Keratinocyte (primary cell): ENCODE measurements at regions not wholly inside any gene's neighbourhood (a gene's known extent, or its start where the extent isn't known, plus 50 kb on each side); places are given as distances from the start of the nearest gene placed in this dataset.
"Not testable (repeated sequence)": the region's sequence is repeated elsewhere in the genome, so short reads cannot be mapped to it uniquely, and the experiment has no call there.

Source experiments
- DNase-seq: peaks from one replicate; pipeline ENCODE4 v3.0.0-alpha.2; 2011; ENCODE audit warnings: low read depth, missing footprints, low spot score
- FAIRE-seq: peaks from 2 replicates; lab custom pipeline; 2011; peaks lifted over from hg19 to GRCh38; lab: Jason Lieb, UNC
- H2AFZ ChIP-seq: 2 replicates; pipeline ENCODE4 v1.6.0; 2012; ENCODE audit warnings: low read length, control low read depth, inconsistent platforms; ENCODE audit not compliant: control insufficient read depth
- H3K27ac ChIP-seq: 2 replicates; pipeline ENCODE4 v1.5.1; 2011; ENCODE audit warnings: low read length; ENCODE audit not compliant: control insufficient read depth, insufficient read depth
- H3K27me3 ChIP-seq: 3 replicates; pipeline ENCODE4 v1.6.0; 2011; ENCODE audit warnings: low read length; ENCODE audit not compliant: control insufficient read depth, insufficient read depth; ENCODE audit errors: extremely low read depth
- H3K36me3 ChIP-seq, 2 experiments: 2 replicates in 1 of 2; 3 replicates in 1 of 2; pipeline ENCODE4 v1.5.1; 2011; ENCODE audit warnings: low read length in 2 of 2, mild to moderate bottlenecking in 1 of 2; ENCODE audit not compliant: control insufficient read depth in 2 of 2, insufficient read depth in 2 of 2; ENCODE audit errors: extremely low read depth in 1 of 2
- H3K4me1 ChIP-seq: 3 replicates; pipeline ENCODE4 v1.5.1; 2011; ENCODE audit warnings: low read length; ENCODE audit not compliant: control insufficient read depth, insufficient read depth; ENCODE audit errors: extremely low read depth
- H3K4me2 ChIP-seq: 3 replicates; pipeline ENCODE4 v1.6.0; 2011; ENCODE audit warnings: low read depth, low read length; ENCODE audit not compliant: control insufficient read depth, insufficient read depth; ENCODE audit errors: extremely low read depth
- H3K4me3 ChIP-seq, 3 experiments: fragments of 200-600 bp in 1 of 3; sonication (generic) in 1 of 3; 2 replicates in 2 of 3; 3 replicates in 1 of 3; pipeline ENCODE4 v1.5.1; 2011 to 2016; ENCODE audit warnings: low read length in 3 of 3, mild to moderate bottlenecking in 3 of 3, control low read depth in 2 of 3, inconsistent platforms in 1 of 3, low read depth in 1 of 3, mixed read lengths in 1 of 3, mixed run types in 1 of 3, moderate library complexity in 1 of 3; ENCODE audit not compliant: control insufficient read depth in 2 of 3, insufficient read depth in 2 of 3; ENCODE audit errors: extremely low read depth in 1 of 3
- H3K79me2 ChIP-seq: 2 replicates; pipeline ENCODE4 v1.6.0; 2012; ENCODE audit warnings: low read length; ENCODE audit not compliant: control insufficient read depth, insufficient read depth
- H3K9ac ChIP-seq: 3 replicates; pipeline ENCODE4 v1.6.0; 2011; ENCODE audit warnings: low read length; ENCODE audit not compliant: control insufficient read depth, insufficient read depth; ENCODE audit errors: extremely low read depth
- H3K9me1 ChIP-seq: 3 replicates; pipeline ENCODE4 v1.6.0; 2011; ENCODE audit warnings: low read length; ENCODE audit not compliant: control insufficient read depth, insufficient read depth; ENCODE audit errors: extremely low read depth
- H3K9me3 ChIP-seq: 2 replicates; pipeline ENCODE4 v1.5.1; 2012; ENCODE audit warnings: low read depth, low read length; ENCODE audit not compliant: control insufficient read depth
- H4K20me1 ChIP-seq: 3 replicates; pipeline ENCODE4 v1.6.0; 2011; ENCODE audit warnings: low read length; ENCODE audit not compliant: control insufficient read depth, insufficient read depth; ENCODE audit errors: extremely low read depth
- dilution Hi-C: fragments of 300-500 bp; cut with MboI; formaldehyde crosslinking; loops from one replicate; pipeline ENCODE4 v1.7.0; 2020; ENCODE audit warnings: low sequenced_read_pairs; ENCODE audit not compliant: extremely low pct_ligation_motif_present

- DNase-seq, H3K36me3 ChIP-seq, H3K79me2 ChIP-seq, H2AFZ ChIP-seq, H3K4me2 ChIP-seq, H3K9me1 ChIP-seq, H3K27me3 ChIP-seq, dilution Hi-C loops, FAIRE-seq, H3K4me1 ChIP-seq, H4K20me1 ChIP-seq, H3K9me3 ChIP-seq, H3K27ac ChIP-seq, H3K9ac ChIP-seq, H3K4me3 ChIP-seq: not testable (repeated sequence)
Observed at GRCh38 chr2:242113492-242113891, 244.0 kb downstream of the RTP5 start.

GRCh38 chr2:242116676-242117075 is 247.1 kb downstream of the RTP5 start:
- FAIRE-seq, dilution Hi-C loops, H3K27ac ChIP-seq: not testable (repeated sequence)

GRCh38 chr2:242117305-242117704 is 247.8 kb downstream of the RTP5 start:
- dilution Hi-C loops, H3K4me2 ChIP-seq, H3K27me3 ChIP-seq, H3K9me3 ChIP-seq, H3K27ac ChIP-seq, H2AFZ ChIP-seq, H3K9me1 ChIP-seq, H3K36me3 ChIP-seq, H4K20me1 ChIP-seq, H3K79me2 ChIP-seq, H3K4me1 ChIP-seq, H3K9ac ChIP-seq, FAIRE-seq, DNase-seq, H3K4me3 ChIP-seq: not testable (repeated sequence)

More at GRCh38 chr2:242116676-242117075, 247.1 kb downstream of the RTP5 start:
- DNase-seq, H3K9me1 ChIP-seq, H3K4me3 ChIP-seq, H3K4me1 ChIP-seq, H3K9me3 ChIP-seq, H2AFZ ChIP-seq, H3K79me2 ChIP-seq, H3K27me3 ChIP-seq, H3K9ac ChIP-seq, H3K4me2 ChIP-seq, H4K20me1 ChIP-seq, H3K36me3 ChIP-seq: not testable (repeated sequence)

- H3K9me1 ChIP-seq, H3K4me2 ChIP-seq, H2AFZ ChIP-seq, H3K4me1 ChIP-seq, H3K27ac ChIP-seq, H3K36me3 ChIP-seq, H3K4me3 ChIP-seq, dilution Hi-C loops, H4K20me1 ChIP-seq, H3K79me2 ChIP-seq, DNase-seq, H3K9me3 ChIP-seq, H3K27me3 ChIP-seq, FAIRE-seq, H3K9ac ChIP-seq: not testable (repeated sequence)
Observed at GRCh38 chr2:242119682-242120081, 250.2 kb downstream of the RTP5 start.

GRCh38 chr2:242130682-242131081 is 261.2 kb downstream of the RTP5 start:
- H3K9me3 ChIP-seq, H3K27me3 ChIP-seq, H2AFZ ChIP-seq, H3K9ac ChIP-seq, DNase-seq, dilution Hi-C loops, H3K4me3 ChIP-seq, H3K4me2 ChIP-seq, H3K4me1 ChIP-seq, H3K27ac ChIP-seq, H4K20me1 ChIP-seq, H3K36me3 ChIP-seq, FAIRE-seq, H3K9me1 ChIP-seq, H3K79me2 ChIP-seq: not testable (repeated sequence)
